ENCODE measurements at regions not wholly inside any gene's neighbourhood (a gene's known extent, or its start where the extent isn't known, plus 50 kb on each side); places are given as distances from the start of the nearest gene placed in this dataset.
A peak's percentile ranks its signal among the peaks of the same experiment; 100 is the strongest.

DNA sequence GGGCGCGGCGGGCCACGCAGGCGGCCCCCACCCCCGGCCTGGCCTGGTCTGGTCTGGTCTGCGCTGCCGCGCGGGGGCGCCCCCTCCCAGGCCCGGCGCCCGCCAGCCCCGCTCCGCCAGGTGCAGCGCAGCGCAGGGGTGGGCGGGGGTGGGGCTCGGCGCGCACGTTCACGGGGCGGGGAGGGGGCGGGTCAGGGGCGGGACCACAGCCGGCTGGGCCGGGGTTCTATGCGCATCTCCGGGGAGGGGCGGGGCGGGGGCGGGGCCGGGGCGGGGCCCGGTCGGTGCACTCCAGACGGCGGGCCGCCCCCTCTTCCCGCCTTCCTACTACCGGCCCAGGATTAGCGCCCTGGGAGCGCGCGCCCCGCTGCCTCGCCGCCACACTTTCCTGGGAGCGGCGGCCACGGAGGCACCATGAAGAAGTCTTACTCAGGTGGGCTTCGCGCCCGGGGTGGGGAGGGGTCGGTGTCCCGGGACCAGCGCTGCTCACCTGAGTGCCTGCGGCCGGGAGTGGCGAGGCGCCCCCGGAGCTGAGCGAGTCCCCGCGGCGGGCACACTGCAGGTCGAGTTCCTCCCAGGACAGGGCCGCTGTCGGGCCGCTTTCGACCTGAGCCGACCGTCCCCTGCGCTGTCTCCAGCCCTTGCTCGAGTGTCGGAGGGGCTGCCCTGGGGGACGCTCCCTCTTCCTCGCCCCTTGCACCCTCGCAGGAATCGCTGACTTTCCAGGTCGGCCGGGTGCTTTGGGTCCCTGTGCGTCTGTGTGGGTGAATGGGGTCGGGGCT is 140.5 kb downstream of the SEC14L1 start (continued):
- no peak; the same call in 1 of the 2 replicates for TF ChIP-seq ZNF692 (tag by site-specific recombination; IDR thresholded peaks at IDR 0.05)
- TF ChIP-seq ZNF366 (tag by site-specific recombination; conservative IDR thresholded peaks at IDR 0.05), result peak; percentile 76
- no peak for TF ChIP-seq REPIN1 (tag by site-specific recombination; IDR thresholded peaks at IDR 0.05; ENCODE audit: low read depth)
- 0 out of 2 replicates have a peak, but pooled peaks have one; percentile 11 for TF ChIP-seq PRDM10 (tag by site-specific recombination; IDR thresholded peaks at IDR 0.05)
- peak; percentile 67; the same call in 1 of the 2 replicates for TF ChIP-seq ZSCAN30 (tag by site-specific recombination; IDR thresholded peaks at IDR 0.05)
- TF ChIP-seq ZNF510 (tag by site-specific recombination; IDR thresholded peaks at IDR 0.05; ENCODE audit: insufficient replicate concordance), result no peak
- TF ChIP-seq ZNF157 (tag by site-specific recombination; IDR thresholded peaks at IDR 0.05), result no peak
- TF ChIP-seq ZNF341 (tag by site-specific recombination; IDR thresholded peaks at IDR 0.05; ENCODE audit: low read depth), result peak; percentile 40; the same call in 1 of the 2 replicates
- TF ChIP-seq ZNF561 (tag by site-specific recombination; IDR thresholded peaks at IDR 0.05; ENCODE audit: borderline replicate concordance), result 0 out of 2 replicates have a peak, but pooled peaks have one; percentile 32
- no peak for TF ChIP-seq KLF1 (tag by site-specific recombination; IDR thresholded peaks at IDR 0.05)
- TF ChIP-seq ZNF335 (tag by site-specific recombination; conservative IDR thresholded peaks at IDR 0.05), result peak; percentile 73
- TF ChIP-seq ZBTB1 (tag by site-specific recombination; IDR thresholded peaks at IDR 0.05), result no peak
- TF ChIP-seq, protein P1, sequence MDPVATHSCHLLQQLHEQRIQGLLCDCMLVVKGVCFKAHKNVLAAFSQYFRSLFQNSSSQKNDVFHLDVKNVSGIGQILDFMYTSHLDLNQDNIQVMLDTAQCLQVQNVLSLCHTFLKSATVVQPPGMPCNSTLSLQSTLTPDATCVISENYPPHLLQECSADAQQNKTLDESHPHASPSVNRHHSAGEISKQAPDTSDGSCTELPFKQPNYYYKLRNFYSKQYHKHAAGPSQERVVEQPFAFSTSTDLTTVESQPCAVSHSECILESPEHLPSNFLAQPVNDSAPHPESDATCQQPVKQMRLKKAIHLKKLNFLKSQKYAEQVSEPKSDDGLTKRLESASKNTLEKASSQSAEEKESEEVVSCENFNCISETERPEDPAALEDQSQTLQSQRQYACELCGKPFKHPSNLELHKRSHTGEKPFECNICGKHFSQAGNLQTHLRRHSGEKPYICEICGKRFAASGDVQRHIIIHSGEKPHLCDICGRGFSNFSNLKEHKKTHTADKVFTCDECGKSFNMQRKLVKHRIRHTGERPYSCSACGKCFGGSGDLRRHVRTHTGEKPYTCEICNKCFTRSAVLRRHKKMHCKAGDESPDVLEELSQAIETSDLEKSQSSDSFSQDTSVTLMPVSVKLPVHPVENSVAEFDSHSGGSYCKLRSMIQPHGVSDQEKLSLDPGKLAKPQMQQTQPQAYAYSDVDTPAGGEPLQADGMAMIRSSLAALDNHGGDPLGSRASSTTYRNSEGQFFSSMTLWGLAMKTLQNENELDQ (tag by site-specific recombination; IDR thresholded peaks at IDR 0.05; ENCODE audit: low read depth), result no peak
- TF ChIP-seq, protein P2, sequence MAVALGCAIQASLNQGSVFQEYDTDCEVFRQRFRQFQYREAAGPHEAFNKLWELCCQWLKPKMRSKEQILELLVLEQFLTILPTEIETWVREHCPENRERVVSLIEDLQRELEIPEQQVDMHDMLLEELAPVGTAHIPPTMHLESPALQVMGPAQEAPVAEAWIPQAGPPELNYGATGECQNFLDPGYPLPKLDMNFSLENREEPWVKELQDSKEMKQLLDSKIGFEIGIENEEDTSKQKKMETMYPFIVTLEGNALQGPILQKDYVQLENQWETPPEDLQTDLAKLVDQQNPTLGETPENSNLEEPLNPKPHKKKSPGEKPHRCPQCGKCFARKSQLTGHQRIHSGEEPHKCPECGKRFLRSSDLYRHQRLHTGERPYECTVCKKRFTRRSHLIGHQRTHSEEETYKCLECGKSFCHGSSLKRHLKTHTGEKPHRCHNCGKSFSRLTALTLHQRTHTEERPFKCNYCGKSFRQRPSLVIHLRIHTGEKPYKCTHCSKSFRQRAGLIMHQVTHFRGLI (tag by site-specific recombination; IDR thresholded peaks at IDR 0.05), result no peak
- no peak for TF ChIP-seq ZNF132 (tag by site-specific recombination; IDR thresholded peaks at IDR 0.05; ENCODE audit: borderline replicate concordance)
- TF ChIP-seq ZNF19 (tag by site-specific recombination; IDR thresholded peaks at IDR 0.05; ENCODE audit: low read depth), result no peak
- no peak for TF ChIP-seq ZNF248 (tag by site-specific recombination; IDR thresholded peaks at IDR 0.05)
- peak; percentile 68; the same call in 1 of the 2 replicates for TF ChIP-seq KLF16 (tag by site-specific recombination; IDR thresholded peaks at IDR 0.05)
- no peak for TF ChIP-seq ZBTB6 (tag by site-specific recombination; IDR thresholded peaks at IDR 0.05)
- 0 out of 2 replicates have a peak, but pooled peaks have one; percentile 20 for TF ChIP-seq WT1 (tag by site-specific recombination; IDR thresholded peaks at IDR 0.05)
- TF ChIP-seq ZNF624 (tag by site-specific recombination; IDR thresholded peaks at IDR 0.05), result no peak
- TF ChIP-seq ZSCAN16 (tag by site-specific recombination; IDR thresholded peaks at IDR 0.05), result no peak
- no peak for TF ChIP-seq ZNF169 (tag by site-specific recombination; IDR thresholded peaks at IDR 0.05)
- no peak for TF ChIP-seq ZNF211 (tag by site-specific recombination; IDR thresholded peaks at IDR 0.05; ENCODE audit: low read depth)
- TF ChIP-seq ZNF184 (tag by site-specific recombination; IDR thresholded peaks at IDR 0.05), result no peak
- TF ChIP-seq, protein P3, sequence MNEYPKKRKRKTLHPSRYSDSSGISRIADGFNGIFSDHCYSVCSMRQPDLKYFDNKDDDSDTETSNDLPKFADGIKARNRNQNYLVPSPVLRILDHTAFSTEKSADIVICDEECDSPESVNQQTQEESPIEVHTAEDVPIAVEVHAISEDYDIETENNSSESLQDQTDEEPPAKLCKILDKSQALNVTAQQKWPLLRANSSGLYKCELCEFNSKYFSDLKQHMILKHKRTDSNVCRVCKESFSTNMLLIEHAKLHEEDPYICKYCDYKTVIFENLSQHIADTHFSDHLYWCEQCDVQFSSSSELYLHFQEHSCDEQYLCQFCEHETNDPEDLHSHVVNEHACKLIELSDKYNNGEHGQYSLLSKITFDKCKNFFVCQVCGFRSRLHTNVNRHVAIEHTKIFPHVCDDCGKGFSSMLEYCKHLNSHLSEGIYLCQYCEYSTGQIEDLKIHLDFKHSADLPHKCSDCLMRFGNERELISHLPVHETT (tag by site-specific recombination; IDR thresholded peaks at IDR 0.05), result no peak
- peak; percentile 76 for TF ChIP-seq ZNF610 (tag by site-specific recombination; IDR thresholded peaks at IDR 0.05; ENCODE audit: borderline replicate concordance)
- no peak for TF ChIP-seq ZNF23 (tag by site-specific recombination; IDR thresholded peaks at IDR 0.05; ENCODE audit: borderline replicate concordance)
